H1 (cell line): ENCODE measurements at regions not wholly inside any gene's neighbourhood (a gene's known extent, or its start where the extent isn't known, plus 50 kb on each side); places are given as distances from the start of the nearest gene placed in this dataset.

Source experiments
- CBX8 ChIP-seq: fragments of 300-800, 300-1000 bp; sonication (generic); IDR thresholded peaks from 2 replicates; pipeline ENCODE4 v1.7.1; 2016; ENCODE audit warnings: low read depth, low read length, borderline replicate concordance
- CEBPB ChIP-seq: IDR thresholded peaks from 2 replicates; pipeline ENCODE4 v1.6.1; 2012; ENCODE audit warnings: low read depth, low read length
- KDM1A ChIP-seq: fragments of 200-600, 300-600 bp; sonication (generic); IDR thresholded peaks from 2 replicates; pipeline ENCODE4 v1.7.1; 2016; ENCODE audit warnings: mild to moderate bottlenecking, low read length, borderline replicate concordance
- RFX5 ChIP-seq: IDR thresholded peaks from 2 replicates; pipeline ENCODE4 v1.6.1; 2011; ENCODE audit warnings: low read depth, low read length, improper control_type of control experiment, borderline replicate concordance

- TF ChIP-seq RFX5 = no peak
- TF ChIP-seq CEBPB = no peak
- no peak for TF ChIP-seq CBX8
- no peak for TF ChIP-seq KDM1A
Observed at GRCh38 chr5:164801910-164802309, 1296.5 kb downstream of the MAT2B start.
